ENCODE measurements at regions not wholly inside any gene's neighbourhood (a gene's known extent, or its start where the extent isn't known, plus 50 kb on each side); places are given as distances from the start of the nearest gene placed in this dataset.

- ATAC-seq, result no peak
- no peak for DNase-seq
- intact Hi-C loops (cut with DNase I), result no loop called here
- no peak overlapping the region for H3K27ac ChIP-seq
- H3K9me3 ChIP-seq, result no peaks in the 10 kb centered on the region
- H3K4me3 ChIP-seq, result no peak overlapping the region
- TF ChIP-seq, protein P1, sequence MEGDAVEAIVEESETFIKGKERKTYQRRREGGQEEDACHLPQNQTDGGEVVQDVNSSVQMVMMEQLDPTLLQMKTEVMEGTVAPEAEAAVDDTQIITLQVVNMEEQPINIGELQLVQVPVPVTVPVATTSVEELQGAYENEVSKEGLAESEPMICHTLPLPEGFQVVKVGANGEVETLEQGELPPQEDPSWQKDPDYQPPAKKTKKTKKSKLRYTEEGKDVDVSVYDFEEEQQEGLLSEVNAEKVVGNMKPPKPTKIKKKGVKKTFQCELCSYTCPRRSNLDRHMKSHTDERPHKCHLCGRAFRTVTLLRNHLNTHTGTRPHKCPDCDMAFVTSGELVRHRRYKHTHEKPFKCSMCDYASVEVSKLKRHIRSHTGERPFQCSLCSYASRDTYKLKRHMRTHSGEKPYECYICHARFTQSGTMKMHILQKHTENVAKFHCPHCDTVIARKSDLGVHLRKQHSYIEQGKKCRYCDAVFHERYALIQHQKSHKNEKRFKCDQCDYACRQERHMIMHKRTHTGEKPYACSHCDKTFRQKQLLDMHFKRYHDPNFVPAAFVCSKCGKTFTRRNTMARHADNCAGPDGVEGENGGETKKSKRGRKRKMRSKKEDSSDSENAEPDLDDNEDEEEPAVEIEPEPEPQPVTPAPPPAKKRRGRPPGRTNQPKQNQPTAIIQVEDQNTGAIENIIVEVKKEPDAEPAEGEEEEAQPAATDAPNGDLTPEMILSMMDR (IDR thresholded peaks at IDR 0.05), result no peak
- no peaks in the 10 kb centered on the region for H3K36me3 ChIP-seq
- H3K4me1 ChIP-seq, result no peaks in the 10 kb centered on the region
- H3K27me3 ChIP-seq, result no peaks in the 10 kb centered on the region
Measured at GRCh38 chr14:101241807-101242278, 319.5 kb upstream of the DIO3 start.

GRCh38 chr14:101242442-101243385 lies 318.6 kb upstream of the DIO3 start:
- H3K36me3 ChIP-seq, result no peaks in the 10 kb centered on the region
- H3K9me3 ChIP-seq, result no peaks in the 10 kb centered on the region
- no peak overlapping the region for H3K27ac ChIP-seq
- no peaks in the 10 kb centered on the region for H3K27me3 ChIP-seq
- H3K4me3 ChIP-seq, result no peak overlapping the region
- TF ChIP-seq, protein P1 (IDR thresholded peaks at IDR 0.05), result no peak
- no peak for DNase-seq
- intact Hi-C loops (cut with DNase I), result no loop called here
- ATAC-seq, result no peak
- H3K4me1 ChIP-seq, result no peaks in the 10 kb centered on the region

GRCh38 chr14:101243587-101244338 lies 317.5 kb upstream of the DIO3 start:
- intact Hi-C loops (cut with DNase I), result no loop called here
- ATAC-seq (no peak), DNase-seq (no peak)
- no peak overlapping the region for H3K4me3 ChIP-seq
- H3K9me3 ChIP-seq, result no peaks in the 10 kb centered on the region
- H3K4me1 ChIP-seq, result no peaks in the 10 kb centered on the region
- TF ChIP-seq, protein P1 (IDR thresholded peaks at IDR 0.05), result no peak
- H3K27ac ChIP-seq, result no peak overlapping the region
- no peaks in the 10 kb centered on the region for H3K27me3 ChIP-seq
- no peaks in the 10 kb centered on the region for H3K36me3 ChIP-seq

DNA sequence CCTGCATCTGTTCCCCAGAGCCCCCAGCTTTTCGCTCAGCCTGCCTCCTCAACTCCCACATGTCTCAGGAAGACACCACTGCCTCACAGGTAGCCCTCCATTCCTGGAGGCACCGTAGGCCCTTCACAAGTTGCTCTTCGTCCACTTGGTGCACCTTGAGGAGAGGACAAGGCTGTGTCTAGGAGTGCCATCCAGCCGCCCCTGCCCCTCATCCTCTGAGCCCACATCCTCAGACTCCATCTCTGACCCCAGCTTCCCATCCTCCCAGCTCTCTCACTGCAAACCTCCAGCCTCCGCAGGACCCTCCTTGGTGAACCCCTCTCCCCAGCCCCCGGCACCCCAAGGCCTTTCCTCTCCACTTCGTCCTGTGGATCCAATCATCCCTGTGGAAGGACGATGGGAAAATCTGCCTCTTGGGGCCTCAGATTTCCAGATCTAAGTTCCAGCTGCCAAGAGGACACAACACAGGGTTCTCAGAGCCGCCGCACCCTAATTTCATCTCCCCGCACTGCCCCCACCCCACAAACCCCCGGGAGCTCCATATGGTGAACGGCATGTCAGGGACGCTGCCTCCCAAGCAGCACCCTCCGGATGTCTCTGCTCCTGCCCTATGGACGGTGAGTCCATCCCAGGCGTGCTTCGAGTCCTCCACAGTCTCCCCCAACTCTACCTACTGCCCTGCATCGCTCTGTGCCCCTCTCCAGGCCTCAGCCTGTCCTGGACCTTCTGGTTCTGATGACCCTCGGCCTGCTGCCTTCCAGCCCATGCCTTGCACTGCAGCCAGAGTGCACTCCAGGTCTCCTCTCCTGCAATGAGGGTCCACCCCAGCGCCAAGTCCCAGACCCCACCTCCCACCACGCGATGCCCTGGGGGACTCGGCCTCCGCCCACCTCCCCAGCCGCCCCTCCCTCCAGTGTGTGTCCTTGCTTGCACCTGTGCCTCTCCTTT lies 314.1 kb upstream of the DIO3 start:
- Histone ChIP-seq H3K27ac (no peak overlapping the region), H3K4me3 (no peak overlapping the region), H3K27me3 (no peaks in the 10 kb centered on the region), H3K9me3 (no peaks in the 10 kb centered on the region), H3K4me1 (no peaks in the 10 kb centered on the region), H3K36me3 (no peaks in the 10 kb centered on the region)
- intact Hi-C loops (cut with DNase I), result no loop called here
- ATAC-seq, result no peak
- DNase-seq, result peak; percentile 58
- TF ChIP-seq, protein P1 (IDR thresholded peaks at IDR 0.05), result no peak

Data from upper lobe of right lung (tissue), 1 donor.